ENCODE measurements at regions not wholly inside any gene's neighbourhood (a gene's known extent, or its start where the extent isn't known, plus 50 kb on each side); places are given as distances from the start of the nearest gene placed in this dataset.

DNA sequence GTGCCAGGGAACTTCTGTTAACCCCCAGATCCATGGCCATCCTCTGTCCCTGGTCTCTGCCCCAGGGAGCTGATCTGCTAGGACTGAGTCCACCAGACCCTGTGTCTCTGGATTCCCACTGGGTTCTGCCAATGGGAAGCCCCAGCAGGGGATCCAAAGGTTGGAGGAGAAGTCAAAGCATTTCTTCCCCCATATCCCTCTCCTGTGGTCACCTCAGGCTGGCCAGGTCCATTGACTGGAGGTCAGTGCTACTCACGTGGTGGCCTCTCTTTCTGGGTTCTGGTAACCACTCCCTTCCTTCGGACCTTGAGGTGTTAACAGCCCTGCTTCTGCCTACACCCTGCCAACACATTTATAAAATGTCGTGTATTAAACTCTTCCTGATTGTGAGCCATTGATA is 69.7 kb upstream of the NECTIN1 start:
- Histone ChIP-seq H3K79me2 (ENCODE audit: insufficient read depth, low read length) (no peaks in the 10 kb centered on the region), H3K27ac (ENCODE audit: low read depth in 1 of 2, low read length in 2 of 2) (no peak overlapping the region), H3K27me3 (ENCODE audit: control insufficient read depth in 2 of 2, insufficient read depth in 2 of 2, low read length in 2 of 2) (peaks cover 0 to 14% of the 10 kb centered on the region in 2 donors), H3K9ac (ENCODE audit: insufficient read depth, low read length, poor library complexity, severe bottlenecking) (no peak overlapping the region), H3K4me1 (ENCODE audit: control insufficient read depth in 1 of 2, insufficient read depth in 2 of 2, low read length in 2 of 2) (no peaks in the 10 kb centered on the region), H3K4me2 (replicated peaks; ENCODE audit: extremely low read depth, low read length, poor library complexity, severe bottlenecking) (no peak overlapping the region), H4K20me1 (ENCODE audit: insufficient read depth, low read length) (no peaks in the 10 kb centered on the region), H3K36me3 (replicated peaks in 1 of 2; ENCODE audit: control insufficient read depth in 1 of 2, insufficient read depth in 2 of 2, low read length in 2 of 2) (no peaks in the 10 kb centered on the region), H3K9me3 (replicated peaks in 1 of 2; ENCODE audit: control insufficient read depth in 1 of 2, insufficient read depth in 1 of 2, low read length in 2 of 2) (no peaks in the 10 kb centered on the region), H2AFZ (ENCODE audit: insufficient read depth, low read depth, low read length, poor library complexity, severe bottlenecking) (no peak overlapping the region), H3K4me3 (replicated peaks in 1 of 3; ENCODE audit: low read depth in 2 of 3, low read length in 3 of 3) (no peak overlapping the region)
- DNase-seq = no peak
- no peaks in the 10 kb centered on the region for H3K4me1 Mint-ChIP-seq
- WGBS (ENCODE audit: insufficient coverage) = no CpG with 5 or more reads among the region's 3 CpGs
- H3K27me3 Mint-ChIP-seq (ENCODE audit: low read depth in 3 of 3) = peaks cover 16 to 20% (median 20%) of the 10 kb centered on the region in 3 donors
- H3K4me3 Mint-ChIP-seq = no peak overlapping the region
- TF ChIP-seq CTCF (IDR thresholded peaks at IDR 0.05) = no peak
- H3K9me3 Mint-ChIP-seq = no peaks in the 10 kb centered on the region
- H3K36me3 Mint-ChIP-seq = no peaks in the 10 kb centered on the region
- intact Hi-C loops (cut with micrococcal nuclease) = no loop called here
- no peak overlapping the region for H3K27ac Mint-ChIP-seq

DNA sequence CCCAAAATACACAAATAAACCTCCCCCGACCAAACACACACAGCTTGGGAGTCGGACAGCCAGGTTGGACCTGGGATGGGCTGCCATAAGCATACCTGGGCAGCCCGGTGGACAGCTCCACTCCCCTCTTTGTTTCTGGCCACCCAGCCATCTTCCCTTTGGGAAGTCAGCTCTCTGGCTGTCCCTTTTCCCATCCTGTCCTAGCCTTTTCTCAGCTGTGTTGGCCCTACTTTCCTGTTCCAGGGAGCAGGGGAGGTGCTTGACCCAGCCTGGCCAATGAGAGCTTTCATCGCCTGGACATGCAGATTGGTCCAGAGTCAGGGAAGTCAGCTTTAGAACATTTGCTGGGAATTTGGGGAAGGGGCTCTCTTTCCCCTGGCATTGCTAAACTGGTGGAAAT is 68.7 kb upstream of the NECTIN1 start:
- no peaks in the 10 kb centered on the region for H3K9me3 Mint-ChIP-seq
- no peak overlapping the region for H2AFZ ChIP-seq (ENCODE audit: insufficient read depth, low read depth, low read length, poor library complexity, severe bottlenecking)
- no peaks in the 10 kb centered on the region for H3K4me1 Mint-ChIP-seq
- H3K27me3 ChIP-seq (ENCODE audit: control insufficient read depth in 2 of 2, insufficient read depth in 2 of 2, low read length in 2 of 2) = peaks cover 0 to 14% of the 10 kb centered on the region in 2 donors
- DNase-seq = no peak
- no peaks in the 10 kb centered on the region for H3K4me1 ChIP-seq (ENCODE audit: control insufficient read depth in 1 of 2, insufficient read depth in 2 of 2, low read length in 2 of 2)
- WGBS (ENCODE audit: insufficient coverage) = 87% methylated on average over 4 of the region's 4 CpGs
- H3K36me3 ChIP-seq (replicated peaks in 1 of 2; ENCODE audit: control insufficient read depth in 1 of 2, insufficient read depth in 2 of 2, low read length in 2 of 2) = no peaks in the 10 kb centered on the region
- TF ChIP-seq CTCF (IDR thresholded peaks at IDR 0.05) = no peak
- H3K79me2 ChIP-seq (ENCODE audit: insufficient read depth, low read length) = no peaks in the 10 kb centered on the region
- no peaks in the 10 kb centered on the region for H4K20me1 ChIP-seq (ENCODE audit: insufficient read depth, low read length)
- H3K4me3 ChIP-seq (replicated peaks in 1 of 3; ENCODE audit: low read depth in 2 of 3, low read length in 3 of 3) = no peak overlapping the region
- no peak overlapping the region for H3K27ac Mint-ChIP-seq
- H3K36me3 Mint-ChIP-seq = no peaks in the 10 kb centered on the region
- no peak overlapping the region for H3K4me3 Mint-ChIP-seq
- H3K27ac ChIP-seq (ENCODE audit: low read depth in 1 of 2, low read length in 2 of 2) = no peak overlapping the region
- H3K9me3 ChIP-seq (replicated peaks in 1 of 2; ENCODE audit: control insufficient read depth in 1 of 2, insufficient read depth in 1 of 2, low read length in 2 of 2) = no peaks in the 10 kb centered on the region
- no peak overlapping the region for H3K9ac ChIP-seq (ENCODE audit: insufficient read depth, low read length, poor library complexity, severe bottlenecking)
- intact Hi-C loops (cut with micrococcal nuclease) = no loop called here
- peaks cover 16 to 22% (median 21%) of the 10 kb centered on the region in 3 donors for H3K27me3 Mint-ChIP-seq (ENCODE audit: low read depth in 3 of 3)
- H3K4me2 ChIP-seq (replicated peaks; ENCODE audit: extremely low read depth, low read length, poor library complexity, severe bottlenecking) = no peak overlapping the region
